Kidney capillary endothelial cell (primary cell): ENCODE measurements at regions not wholly inside any gene's neighbourhood (a gene's known extent, or its start where the extent isn't known, plus 50 kb on each side); places are given as distances from the start of the nearest gene placed in this dataset.

ENCODE experiments used
- DNase-seq: peaks from one replicate; pipeline ENCODE4 v3.0.0-alpha.2; 2018; ENCODE audit warnings: low spot score

- DNase-seq = no peak
These were observed 582.6 kb downstream of the MRPL39 start for GRCh38 chr21:25024639-25025038.

- DNase-seq = no peak
These were observed 601.9 kb downstream of the MRPL39 start for GRCh38 chr21:25005388-25005787.

- DNase-seq = no peak
These were observed 604.6 kb downstream of the MRPL39 start for GRCh38 chr21:25002676-25003075.

- no peak for DNase-seq
These were observed 612.1 kb downstream of the MRPL39 start for GRCh38 chr21:24995216-24995615.

GRCh38 chr21:24994717-24995116 lies 612.6 kb downstream of the MRPL39 start:
- DNase-seq = no peak

GRCh38 chr21:24989516-24989915 lies 617.8 kb downstream of the MRPL39 start:
- DNase-seq = no peak

- no peak for DNase-seq
These were observed 618.3 kb downstream of the MRPL39 start for GRCh38 chr21:24988941-24989340.

- no peak for DNase-seq
These were observed 631.0 kb downstream of the MRPL39 start for GRCh38 chr21:24976238-24976637.

GRCh38 chr21:24969068-24969467 lies 638.2 kb downstream of the MRPL39 start:
- no peak for DNase-seq

GRCh38 chr21:24955275-24955961 lies 651.9 kb downstream of the MRPL39 start:
- DNase-seq = no peak

- DNase-seq = no peak
These were observed 659.1 kb downstream of the MRPL39 start for GRCh38 chr21:24948186-24948585.

- DNase-seq = no peak
These were observed 661.4 kb downstream of the MRPL39 start for GRCh38 chr21:24945910-24946309.

GRCh38 chr21:24941316-24942185 lies 665.7 kb downstream of the MRPL39 start:
- no peak for DNase-seq

GRCh38 chr21:24939291-24939690 lies 668.0 kb downstream of the MRPL39 start:
- no peak for DNase-seq

GRCh38 chr21:24938573-24938972 lies 668.7 kb downstream of the MRPL39 start:
- DNase-seq = no peak

GRCh38 chr21:24935991-24936390 lies 671.3 kb downstream of the MRPL39 start:
- no peak for DNase-seq

GRCh38 chr21:24910591-24910990 lies 696.7 kb downstream of the MRPL39 start:
- no peak for DNase-seq

GRCh38 chr21:24903994-24904635 lies 703.2 kb downstream of the MRPL39 start:
- DNase-seq = no peak

- no peak for DNase-seq
These were observed 708.1 kb downstream of the MRPL39 start for GRCh38 chr21:24899138-24899537.

GRCh38 chr21:24897883-24898282 lies 709.4 kb downstream of the MRPL39 start:
- DNase-seq = no peak

- DNase-seq = no peak
These were observed 710.6 kb downstream of the MRPL39 start for GRCh38 chr21:24896735-24897124.

GRCh38 chr21:24895885-24896734 lies 711.2 kb downstream of the MRPL39 start:
- DNase-seq = no peak
